Stomach (tissue), 4 donors: ENCODE measurements at regions not wholly inside any gene's neighbourhood (a gene's known extent, or its start where the extent isn't known, plus 50 kb on each side); places are given as distances from the start of the nearest gene placed in this dataset.

Source experiments
- POLR2A ChIP-seq, 4 donors: fragments of 450-650 bp; IDR thresholded peaks; one replicate each; pipeline ENCODE4 v1.6.1; 2016; ENCODE audit warnings: antibody characterized with exemption in 4 of 4, control low read depth in 2 of 4, mild to moderate bottlenecking in 1 of 4, moderate library complexity in 1 of 4
- POLR2AphosphoS5 ChIP-seq, 3 donors: sonication (generic); formaldehyde crosslinking; IDR thresholded peaks; one replicate each; pipeline ENCODE4 v1.6.1; 2016; ENCODE audit warnings: antibody characterized with exemption in 3 of 3
- TF ChIP-seq, protein P1 (sequence below), 7 experiments: fragments of 450-650 bp in 4 of 7; fragments of 200-600 bp in 3 of 7; sonication (generic) in 3 of 7; IDR thresholded peaks; one replicate each; pipeline ENCODE4 v1.5.1; 2016 to 2019; ENCODE audit warnings: antibody characterized with exemption in 7 of 7, control low read depth in 2 of 7, mild to moderate bottlenecking in 1 of 7

GRCh38 chr6:859936-860335 is 167.0 kb upstream of the EXOC2 start:
- TF ChIP-seq POLR2AphosphoS5 (IDR thresholded peaks at IDR 0.05) (no peak), POLR2A (IDR thresholded peaks at IDR 0.05) (no peak)
- TF ChIP-seq, protein P1, sequence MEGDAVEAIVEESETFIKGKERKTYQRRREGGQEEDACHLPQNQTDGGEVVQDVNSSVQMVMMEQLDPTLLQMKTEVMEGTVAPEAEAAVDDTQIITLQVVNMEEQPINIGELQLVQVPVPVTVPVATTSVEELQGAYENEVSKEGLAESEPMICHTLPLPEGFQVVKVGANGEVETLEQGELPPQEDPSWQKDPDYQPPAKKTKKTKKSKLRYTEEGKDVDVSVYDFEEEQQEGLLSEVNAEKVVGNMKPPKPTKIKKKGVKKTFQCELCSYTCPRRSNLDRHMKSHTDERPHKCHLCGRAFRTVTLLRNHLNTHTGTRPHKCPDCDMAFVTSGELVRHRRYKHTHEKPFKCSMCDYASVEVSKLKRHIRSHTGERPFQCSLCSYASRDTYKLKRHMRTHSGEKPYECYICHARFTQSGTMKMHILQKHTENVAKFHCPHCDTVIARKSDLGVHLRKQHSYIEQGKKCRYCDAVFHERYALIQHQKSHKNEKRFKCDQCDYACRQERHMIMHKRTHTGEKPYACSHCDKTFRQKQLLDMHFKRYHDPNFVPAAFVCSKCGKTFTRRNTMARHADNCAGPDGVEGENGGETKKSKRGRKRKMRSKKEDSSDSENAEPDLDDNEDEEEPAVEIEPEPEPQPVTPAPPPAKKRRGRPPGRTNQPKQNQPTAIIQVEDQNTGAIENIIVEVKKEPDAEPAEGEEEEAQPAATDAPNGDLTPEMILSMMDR (IDR thresholded peaks at IDR 0.05), result no peak
